ENCODE measurements at regions not wholly inside any gene's neighbourhood (a gene's known extent, or its start where the extent isn't known, plus 50 kb on each side); places are given as distances from the start of the nearest gene placed in this dataset.

- H3K9me3 ChIP-seq (ENCODE audit: low read depth, low read length, poor library complexity, severe bottlenecking), result peaks cover 39% of the 10 kb centered on the region
- H3K36me3 ChIP-seq (ENCODE audit: insufficient read depth, low read length, poor library complexity, severe bottlenecking), result no peaks in the 10 kb centered on the region
- H3K27me3 ChIP-seq (replicated peaks; ENCODE audit: insufficient read depth, low read depth, low read length, poor library complexity), result no peaks in the 10 kb centered on the region
- no peak overlapping the region for H3K27ac ChIP-seq (ENCODE audit: low read depth, low read length, poor library complexity, severe bottlenecking)
- POLR2A ChIA-PET (ENCODE audit: low non-redundant PET), result no interaction called here
- no peaks in the 10 kb centered on the region for H3K4me1 ChIP-seq (ENCODE audit: insufficient read depth, low read length, poor library complexity, severe bottlenecking)
- DNase-seq (ENCODE audit: low spot score), result no peak
- CTCF ChIA-PET, result no interaction called here
- intact Hi-C loops (cut with micrococcal nuclease; ENCODE audit: unreplicated experiment), result no loop called here
- TF ChIP-seq CTCF (conservative IDR thresholded peaks at IDR 0.05; ENCODE audit: low read depth, low read length) (no peak), EZH2 (IDR thresholded peaks at IDR 0.05; ENCODE audit: borderline replicate concordance, low read depth, low read length, poor library complexity, severe bottlenecking) (no peak)
- H3K4me3 ChIP-seq (ENCODE audit: low read depth, low read length, poor library complexity, severe bottlenecking), result no peak overlapping the region
- BruUV-seq (replicated peaks), result no TSS peak
These were observed 839.8 kb downstream of the NTRK3 start for GRCh38 chr15:87416591-87417257.

GRCh38 chr15:87408902-87409301 is 847.6 kb downstream of the NTRK3 start:
- DNase-seq (ENCODE audit: low spot score), result no peak
- TF ChIP-seq EZH2 (IDR thresholded peaks at IDR 0.05; ENCODE audit: borderline replicate concordance, low read depth, low read length, poor library complexity, severe bottlenecking) (no peak), CTCF (conservative IDR thresholded peaks at IDR 0.05; ENCODE audit: low read depth, low read length) (no peak)
- no peak overlapping the region for H3K27ac ChIP-seq (ENCODE audit: low read depth, low read length, poor library complexity, severe bottlenecking)
- no TSS peak for BruUV-seq (replicated peaks)
- CTCF ChIA-PET, result no interaction called here
- H3K4me3 ChIP-seq (ENCODE audit: low read depth, low read length, poor library complexity, severe bottlenecking), result no peak overlapping the region
- H3K36me3 ChIP-seq (ENCODE audit: insufficient read depth, low read length, poor library complexity, severe bottlenecking), result no peaks in the 10 kb centered on the region
- no peaks in the 10 kb centered on the region for H3K4me1 ChIP-seq (ENCODE audit: insufficient read depth, low read length, poor library complexity, severe bottlenecking)
- POLR2A ChIA-PET (ENCODE audit: low non-redundant PET), result no interaction called here
- no peaks in the 10 kb centered on the region for H3K27me3 ChIP-seq (replicated peaks; ENCODE audit: insufficient read depth, low read depth, low read length, poor library complexity)
- intact Hi-C loops (cut with micrococcal nuclease; ENCODE audit: unreplicated experiment), result no loop called here
- peaks cover 33% of the 10 kb centered on the region for H3K9me3 ChIP-seq (ENCODE audit: low read depth, low read length, poor library complexity, severe bottlenecking)

- no peak overlapping the region for H3K4me3 ChIP-seq (ENCODE audit: low read depth, low read length, poor library complexity, severe bottlenecking)
- DNase-seq (ENCODE audit: low spot score), result no peak
- no peaks in the 10 kb centered on the region for H3K4me1 ChIP-seq (ENCODE audit: insufficient read depth, low read length, poor library complexity, severe bottlenecking)
- BruUV-seq (replicated peaks), result no TSS peak
- intact Hi-C loops (cut with micrococcal nuclease; ENCODE audit: unreplicated experiment), result no loop called here
- H3K36me3 ChIP-seq (ENCODE audit: insufficient read depth, low read length, poor library complexity, severe bottlenecking), result no peaks in the 10 kb centered on the region
- peaks cover 22% of the 10 kb centered on the region for H3K9me3 ChIP-seq (ENCODE audit: low read depth, low read length, poor library complexity, severe bottlenecking)
- ChIA-PET CTCF (no interaction called here), POLR2A (ENCODE audit: low non-redundant PET) (no interaction called here)
- no peak overlapping the region for H3K27ac ChIP-seq (ENCODE audit: low read depth, low read length, poor library complexity, severe bottlenecking)
- TF ChIP-seq EZH2 (IDR thresholded peaks at IDR 0.05; ENCODE audit: borderline replicate concordance, low read depth, low read length, poor library complexity, severe bottlenecking) (no peak), CTCF (conservative IDR thresholded peaks at IDR 0.05; ENCODE audit: low read depth, low read length) (no peak)
- H3K27me3 ChIP-seq (replicated peaks; ENCODE audit: insufficient read depth, low read depth, low read length, poor library complexity), result no peaks in the 10 kb centered on the region
These were observed 852.6 kb downstream of the NTRK3 start for GRCh38 chr15:87403973-87404372.

Measured in A673 (cell line).